Fibroblast of lung (primary cell): ENCODE measurements at regions not wholly inside any gene's neighbourhood (a gene's known extent, or its start where the extent isn't known, plus 50 kb on each side); places are given as distances from the start of the nearest gene placed in this dataset.

Source experiments
- DNase-seq, 2 donors: peaks; one replicate each; pipeline versions ENCODE4 v3.0.0 to v3.0.0-alpha.2; 2010; ENCODE audit warnings: low read depth in 2 of 2
- H2AFZ ChIP-seq: 2 replicates; pipeline ENCODE4 v1.5.1; 2012; ENCODE audit warnings: low read length, control low read depth, inconsistent platforms
- H3K27ac ChIP-seq: 2 replicates; pipeline ENCODE4 v1.5.1; 2011; ENCODE audit warnings: low read length, control low read depth; ENCODE audit not compliant: insufficient read depth
- H3K27me3 ChIP-seq: 2 replicates; pipeline ENCODE4 v1.5.1; 2011; ENCODE audit warnings: mild to moderate bottlenecking, low read length; ENCODE audit not compliant: control insufficient read depth, insufficient read depth
- H3K36me3 ChIP-seq: 2 replicates; pipeline ENCODE4 v1.5.1; 2011; ENCODE audit warnings: low read length; ENCODE audit not compliant: control insufficient read depth, insufficient read depth
- H3K4me1 ChIP-seq: 2 replicates; pipeline ENCODE4 v1.5.1; 2011; ENCODE audit warnings: low read length; ENCODE audit not compliant: control insufficient read depth, insufficient read depth; ENCODE audit errors: extremely low read depth
- H3K4me2 ChIP-seq: 2 replicates; pipeline ENCODE4 v1.5.1; 2011; ENCODE audit warnings: low read length, control low read depth; ENCODE audit not compliant: insufficient read depth; ENCODE audit errors: extremely low read depth
- H3K4me3 ChIP-seq, 4 experiments: fragments of 200-600 bp in 1 of 4; sonication (generic) in 1 of 4; replicated peaks in 1 of 4; 2 replicates each; pipeline ENCODE4 v1.5.1; 2011 to 2016; ENCODE audit warnings: low read length in 4 of 4, low read depth in 3 of 4, mild to moderate bottlenecking in 3 of 4, control low read depth in 2 of 4, inconsistent platforms in 1 of 4, mixed read lengths in 1 of 4; ENCODE audit not compliant: insufficient read depth in 1 of 4; ENCODE audit errors: control extremely low read depth in 1 of 4
- H3K79me2 ChIP-seq: 2 replicates; pipeline ENCODE4 v1.5.1; 2012; ENCODE audit warnings: mild to moderate bottlenecking, low read length, inconsistent platforms; ENCODE audit not compliant: control insufficient read depth, insufficient read depth
- H3K9ac ChIP-seq: 2 replicates; pipeline ENCODE4 v1.5.1; 2011; ENCODE audit warnings: mild to moderate bottlenecking, low read length, control low read depth; ENCODE audit not compliant: insufficient read depth
- H3K9me3 ChIP-seq: 2 replicates; pipeline ENCODE4 v1.5.1; 2012; ENCODE audit warnings: low read depth, low read length; ENCODE audit not compliant: control insufficient read depth, insufficient read depth
- H4K20me1 ChIP-seq: 2 replicates; pipeline ENCODE4 v1.5.1; 2011; ENCODE audit warnings: low read length; ENCODE audit not compliant: control insufficient read depth, insufficient read depth; ENCODE audit errors: extremely low read depth
- EZH2 ChIP-seq: IDR thresholded peaks from 2 replicates; pipeline ENCODE4 v1.5.1; 2012; ENCODE audit warnings: low read length, control low read depth, mild to moderate bottlenecking; ENCODE audit errors: missing control alignments
- TF ChIP-seq, protein P1 (sequence below), 2 donors: IDR thresholded peaks in 1 of 2; conservative IDR thresholded peaks in 1 of 2; 1 replicate in 1 of 2; 2 replicates in 1 of 2; pipeline ENCODE4 v1.5.1; 2011 to 2012; ENCODE audit warnings: low read length in 2 of 2, control low read depth in 1 of 2, inconsistent platforms in 1 of 2, low read depth in 1 of 2, mild to moderate bottlenecking in 1 of 2

DNA sequence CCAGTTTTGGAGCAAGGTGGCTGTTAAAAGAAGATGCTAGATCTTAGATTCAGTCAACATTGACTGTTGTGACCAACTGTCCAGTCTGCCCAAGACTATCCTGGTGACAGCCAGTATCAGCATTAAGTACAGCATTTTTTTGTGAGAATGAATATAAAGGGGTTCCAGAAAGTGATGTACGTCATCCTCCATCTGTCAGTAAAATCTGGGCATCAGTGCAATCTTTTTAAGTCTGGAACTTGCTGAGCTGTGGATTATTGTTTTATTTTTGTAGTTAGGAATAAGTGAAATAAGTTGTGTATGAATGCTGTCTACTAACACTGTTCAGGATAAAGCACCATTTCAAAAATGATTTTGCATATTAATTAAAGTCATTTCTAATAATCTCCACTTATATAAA is 1020.0 kb upstream of the GHITM start:
- H3K27me3 ChIP-seq, result no peaks in the 10 kb centered on the region
- H3K27ac ChIP-seq, result no peak overlapping the region

DNA sequence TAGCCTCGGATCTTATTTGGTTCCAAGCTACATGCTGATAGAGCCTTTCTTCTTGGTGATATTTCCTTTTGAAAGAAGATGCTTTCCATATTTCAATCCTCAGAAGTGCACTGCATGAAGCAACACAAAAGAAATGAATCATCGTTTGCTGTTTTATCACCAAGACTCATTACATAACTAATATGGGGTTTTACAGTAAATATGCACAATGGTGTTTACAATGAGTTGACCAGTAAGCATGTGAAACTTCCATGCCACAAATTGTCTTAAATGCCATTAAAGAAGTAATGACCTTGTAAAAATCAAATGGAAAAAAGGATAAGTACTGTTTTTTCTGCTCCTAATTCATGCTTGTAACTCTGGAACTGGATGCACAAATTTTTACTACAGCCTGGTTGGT is 1017.0 kb upstream of the GHITM start:
- H3K9me3 ChIP-seq, result no peaks in the 10 kb centered on the region
- no peaks in the 10 kb centered on the region for H4K20me1 ChIP-seq
- peak in 1 of 2 donors; percentile 34 for DNase-seq
- H3K79me2 ChIP-seq, result no peaks in the 10 kb centered on the region
- H3K27me3 ChIP-seq, result no peaks in the 10 kb centered on the region
- no peak overlapping the region for H2AFZ ChIP-seq
- H3K4me3 ChIP-seq, result no peak overlapping the region
- no peak overlapping the region for H3K4me2 ChIP-seq
- TF ChIP-seq, protein P1, sequence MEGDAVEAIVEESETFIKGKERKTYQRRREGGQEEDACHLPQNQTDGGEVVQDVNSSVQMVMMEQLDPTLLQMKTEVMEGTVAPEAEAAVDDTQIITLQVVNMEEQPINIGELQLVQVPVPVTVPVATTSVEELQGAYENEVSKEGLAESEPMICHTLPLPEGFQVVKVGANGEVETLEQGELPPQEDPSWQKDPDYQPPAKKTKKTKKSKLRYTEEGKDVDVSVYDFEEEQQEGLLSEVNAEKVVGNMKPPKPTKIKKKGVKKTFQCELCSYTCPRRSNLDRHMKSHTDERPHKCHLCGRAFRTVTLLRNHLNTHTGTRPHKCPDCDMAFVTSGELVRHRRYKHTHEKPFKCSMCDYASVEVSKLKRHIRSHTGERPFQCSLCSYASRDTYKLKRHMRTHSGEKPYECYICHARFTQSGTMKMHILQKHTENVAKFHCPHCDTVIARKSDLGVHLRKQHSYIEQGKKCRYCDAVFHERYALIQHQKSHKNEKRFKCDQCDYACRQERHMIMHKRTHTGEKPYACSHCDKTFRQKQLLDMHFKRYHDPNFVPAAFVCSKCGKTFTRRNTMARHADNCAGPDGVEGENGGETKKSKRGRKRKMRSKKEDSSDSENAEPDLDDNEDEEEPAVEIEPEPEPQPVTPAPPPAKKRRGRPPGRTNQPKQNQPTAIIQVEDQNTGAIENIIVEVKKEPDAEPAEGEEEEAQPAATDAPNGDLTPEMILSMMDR (conservative IDR thresholded peaks at IDR 0.05 in 1 of 2, IDR thresholded peaks at IDR 0.05 in 1 of 2; ENCODE audit: low read depth in 1 of 2, low read length in 2 of 2), result no peak
- TF ChIP-seq EZH2, result no peak
- H3K4me1 ChIP-seq, result no peaks in the 10 kb centered on the region
- H3K27ac ChIP-seq, result no peak overlapping the region
- H3K9ac ChIP-seq, result no peak overlapping the region
- no peaks in the 10 kb centered on the region for H3K36me3 ChIP-seq

More for the DNA sequence above, 1020.0 kb upstream of the GHITM start:
- TF ChIP-seq, protein P1 (conservative IDR thresholded peaks at IDR 0.05 in 1 of 2, IDR thresholded peaks at IDR 0.05 in 1 of 2; ENCODE audit: low read depth in 1 of 2, low read length in 2 of 2), result no peak
- no peak for TF ChIP-seq EZH2
- no peak overlapping the region for H3K9ac ChIP-seq
- H4K20me1 ChIP-seq, result no peaks in the 10 kb centered on the region
- no peaks in the 10 kb centered on the region for H3K36me3 ChIP-seq
- DNase-seq, result no peak
- H3K79me2 ChIP-seq, result no peaks in the 10 kb centered on the region
- no peak overlapping the region for H2AFZ ChIP-seq
- H3K9me3 ChIP-seq, result no peaks in the 10 kb centered on the region
- H3K4me1 ChIP-seq, result no peaks in the 10 kb centered on the region
- no peak overlapping the region for H3K4me3 ChIP-seq
- no peak overlapping the region for H3K4me2 ChIP-seq

DNA sequence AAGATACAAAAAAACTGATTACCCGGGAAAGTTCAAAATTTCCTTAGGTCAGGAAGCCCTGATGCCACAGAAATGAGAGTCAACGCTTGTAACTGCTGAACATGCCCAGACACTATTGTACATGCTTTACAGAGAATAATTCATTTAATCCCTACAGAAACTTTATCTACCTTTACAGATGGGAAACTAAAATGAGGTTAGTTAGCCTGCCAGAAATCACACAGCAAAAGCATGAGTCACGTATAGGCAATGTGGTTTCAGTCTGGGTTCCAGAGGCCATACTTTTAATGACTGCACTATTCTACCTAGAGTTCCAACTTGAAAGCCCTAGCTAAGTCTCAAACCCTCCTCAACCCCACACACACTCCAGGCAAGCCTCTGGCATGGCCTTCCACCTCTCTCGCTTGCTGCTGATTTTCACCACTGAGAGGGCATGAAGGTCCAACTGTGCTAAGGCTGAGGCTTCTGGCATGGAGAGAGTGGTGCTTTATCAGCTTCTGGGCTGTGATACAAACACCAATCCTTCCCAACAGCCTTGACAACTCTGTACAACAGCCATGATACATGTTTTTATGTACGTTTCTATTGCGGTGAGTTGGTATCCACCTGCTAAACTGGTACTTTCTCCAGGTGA is 1011.2 kb upstream of the GHITM start:
- Histone ChIP-seq H4K20me1 (no peaks in the 10 kb centered on the region), H3K9me3 (no peaks in the 10 kb centered on the region), H3K4me3 (no peak overlapping the region), H3K4me1 (no peaks in the 10 kb centered on the region), H3K27ac (no peak overlapping the region), H2AFZ (no peak overlapping the region), H3K9ac (no peak overlapping the region), H3K36me3 (no peaks in the 10 kb centered on the region), H3K4me2 (no peak overlapping the region), H3K27me3 (no peaks in the 10 kb centered on the region), H3K79me2 (no peaks in the 10 kb centered on the region)
- DNase-seq, result peak in 1 of 2 donors; percentile 83
- no peak for TF ChIP-seq EZH2
- TF ChIP-seq, protein P1 (conservative IDR thresholded peaks at IDR 0.05 in 1 of 2, IDR thresholded peaks at IDR 0.05 in 1 of 2; ENCODE audit: low read depth in 1 of 2, low read length in 2 of 2), result no peak
